Endometrial microvascular endothelial cells (primary cell): ENCODE measurements at regions not wholly inside any gene's neighbourhood (a gene's known extent, or its start where the extent isn't known, plus 50 kb on each side); places are given as distances from the start of the nearest gene placed in this dataset.
"Not testable (repeated sequence)": the region's sequence is repeated elsewhere in the genome, so short reads cannot be mapped to it uniquely, and the experiment has no call there.

Experiments used
- in situ Hi-C: cut with HindIII; loops from 2 replicates; pipeline ENCODE4 v1.10.0; 2017; ENCODE audit warnings: low sequenced_read_pairs, low pct_unique_long_range_greater_than_20kb; ENCODE audit errors: inconsistent ontology term

DNA sequence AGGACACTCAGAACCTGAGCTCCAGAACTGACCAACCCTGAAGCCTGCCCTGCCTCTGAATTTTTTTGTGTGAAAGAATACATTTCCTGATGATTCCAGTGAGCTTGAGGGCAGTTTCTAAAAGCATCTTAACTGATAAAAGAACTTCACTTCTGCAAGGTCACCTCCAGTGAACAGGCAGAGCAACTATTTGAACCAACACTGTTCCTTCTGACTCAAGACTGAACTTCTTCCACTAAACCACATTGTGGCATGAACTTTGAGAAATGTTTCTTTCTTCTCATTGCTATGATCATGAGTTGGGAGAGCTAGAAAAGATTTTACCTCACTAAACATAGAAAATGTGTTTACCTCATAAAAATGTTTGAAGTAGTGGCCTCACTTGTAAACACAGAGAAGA lies 83.8 kb upstream of the SERTAD2 start:
- in situ Hi-C loops: no loop called here

DNA sequence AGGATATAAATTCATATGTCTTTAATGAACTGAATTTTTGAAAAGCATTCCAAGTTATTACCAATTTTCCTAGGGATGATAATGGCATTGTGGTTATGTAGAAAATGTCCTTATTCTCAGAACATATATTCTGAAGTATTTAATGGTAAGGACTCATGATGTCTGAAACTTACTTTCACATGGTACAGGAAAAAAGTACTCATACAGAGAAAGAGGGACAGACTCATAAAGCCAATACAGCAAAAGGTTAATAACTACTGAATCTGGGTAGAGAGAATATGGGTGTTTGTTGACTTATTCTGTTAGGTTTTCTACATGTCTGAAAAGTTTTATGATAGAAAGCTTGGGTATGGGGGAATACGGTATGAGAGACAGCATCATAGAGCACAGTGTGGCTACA lies 84.3 kb upstream of the SERTAD2 start:
- in situ Hi-C loops: no loop called here

DNA sequence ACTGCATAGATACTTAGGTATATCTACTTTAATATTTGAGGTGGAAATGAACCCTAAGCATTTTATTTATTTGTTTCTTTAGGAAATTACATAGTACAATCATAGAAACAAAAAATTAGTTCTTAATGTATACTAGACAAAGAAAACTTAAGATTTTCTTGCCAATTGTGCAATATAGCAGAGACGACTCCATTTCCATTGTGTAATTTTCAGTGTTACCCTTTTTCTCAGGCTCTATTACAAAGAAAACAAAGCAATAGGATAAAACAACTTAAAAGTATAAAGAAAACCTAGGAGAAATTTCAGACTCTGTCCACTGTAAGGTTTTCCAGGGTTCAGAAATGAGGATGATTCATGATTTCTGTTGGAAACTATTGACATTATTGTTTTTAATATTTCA lies 89.0 kb upstream of the SERTAD2 start:
- in situ Hi-C loops: no loop called here

DNA sequence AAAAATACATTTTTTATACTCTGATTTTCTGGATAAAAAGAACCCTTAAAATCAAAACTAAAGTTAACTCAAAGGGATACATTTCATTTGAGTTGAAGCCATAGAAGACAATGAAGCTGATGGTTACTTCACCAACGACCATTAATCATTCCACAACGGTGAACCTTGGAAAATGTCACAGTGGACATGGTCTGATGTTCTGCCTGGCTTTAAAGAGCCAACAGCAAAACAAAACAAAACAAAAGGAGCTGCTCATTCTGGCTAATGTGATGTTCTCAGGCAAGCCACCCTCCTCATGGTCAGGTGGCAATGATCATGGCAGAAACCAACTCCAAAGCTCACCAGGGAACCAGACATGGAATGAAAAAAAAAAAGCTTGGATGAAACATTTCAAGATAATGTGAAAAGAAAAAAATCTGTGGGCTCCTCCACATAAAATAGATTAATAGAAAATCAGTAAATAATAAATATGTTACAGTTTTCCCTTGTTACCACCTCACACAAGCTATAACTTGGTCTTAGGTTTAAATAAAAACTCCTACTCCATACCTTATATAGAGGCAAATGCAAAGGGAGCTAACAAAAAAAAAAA lies 90.1 kb upstream of the SERTAD2 start:
- in situ Hi-C loops: no loop called here

DNA sequence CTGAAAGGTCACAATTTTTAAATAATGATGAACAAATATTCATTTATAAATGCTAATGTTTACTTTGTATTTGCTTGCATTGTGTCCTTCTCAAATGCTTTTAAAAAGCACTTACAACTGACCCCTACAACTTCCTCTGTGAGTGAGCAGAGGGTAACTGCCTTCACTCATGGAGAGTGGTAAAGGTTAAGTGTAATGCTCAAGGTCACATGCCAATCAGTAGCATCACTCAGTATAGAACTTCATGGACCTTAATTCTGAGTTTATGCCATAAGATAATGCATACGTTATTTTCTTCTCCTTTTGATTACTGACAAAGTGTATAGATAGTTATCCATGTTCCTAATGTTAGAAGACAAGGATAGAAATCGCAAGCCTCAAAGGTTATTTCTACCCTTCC lies 91.8 kb upstream of the SERTAD2 start:
- in situ Hi-C loops: no loop called here

DNA sequence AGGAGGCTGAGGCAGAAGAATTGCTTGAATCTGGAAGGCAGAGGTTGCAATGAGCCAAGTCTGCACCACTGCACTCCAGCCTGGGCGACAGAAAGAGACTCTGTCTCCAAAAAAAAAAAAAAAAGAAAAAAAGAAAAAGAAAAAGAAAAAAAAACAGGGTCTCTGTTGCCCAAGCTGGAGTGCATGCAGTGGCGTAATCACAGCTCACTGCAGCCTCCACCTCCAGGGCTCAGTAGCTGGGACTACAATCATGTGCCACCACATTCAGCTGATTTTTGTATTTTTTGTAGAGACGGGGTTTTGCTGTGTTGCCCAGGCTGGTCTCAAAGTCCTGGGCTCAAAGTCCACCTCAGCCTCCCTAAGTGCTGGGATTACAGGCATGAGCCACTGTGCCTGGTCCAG lies 94.0 kb upstream of the SERTAD2 start:
- in situ Hi-C loops: not testable (repeated sequence)

DNA sequence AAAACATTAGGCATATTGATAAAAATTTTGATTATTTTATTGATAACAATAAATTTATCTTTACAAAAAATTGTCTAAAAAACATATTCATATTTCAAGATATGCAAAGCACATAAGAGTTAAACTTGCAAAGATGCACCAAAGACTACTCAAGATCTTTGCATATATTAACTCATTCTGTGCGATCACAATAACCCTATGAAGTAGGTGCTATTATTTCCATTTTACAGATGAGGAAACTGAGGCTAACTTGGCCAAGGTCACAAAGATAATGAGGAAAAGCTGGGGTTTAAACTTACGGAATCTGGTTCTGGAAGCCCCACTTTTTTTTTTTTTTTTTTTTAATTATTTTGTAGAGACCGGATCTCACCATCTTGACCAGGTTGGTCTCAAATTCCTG lies 94.4 kb upstream of the SERTAD2 start:
- in situ Hi-C loops: no loop called here

DNA sequence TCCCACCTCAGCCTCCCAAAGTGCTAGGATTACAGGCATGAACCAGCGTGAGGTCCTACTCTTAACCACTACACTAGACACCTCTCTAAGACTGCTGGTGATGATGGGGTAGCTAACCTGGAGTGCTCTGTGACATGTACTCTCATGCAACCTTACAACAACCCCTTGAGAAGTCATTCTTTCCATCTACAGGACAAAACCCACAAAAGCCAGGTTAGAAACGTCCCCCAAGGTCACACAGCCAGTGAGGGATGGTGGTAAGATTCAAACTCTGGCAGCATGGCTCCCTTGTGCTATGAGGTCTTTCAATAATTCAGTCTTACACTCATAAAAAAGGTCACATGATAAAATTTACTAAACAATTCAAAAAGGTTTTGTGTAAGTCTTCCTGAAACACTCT lies 94.8 kb upstream of the SERTAD2 start:
- in situ Hi-C loops: no loop called here

DNA sequence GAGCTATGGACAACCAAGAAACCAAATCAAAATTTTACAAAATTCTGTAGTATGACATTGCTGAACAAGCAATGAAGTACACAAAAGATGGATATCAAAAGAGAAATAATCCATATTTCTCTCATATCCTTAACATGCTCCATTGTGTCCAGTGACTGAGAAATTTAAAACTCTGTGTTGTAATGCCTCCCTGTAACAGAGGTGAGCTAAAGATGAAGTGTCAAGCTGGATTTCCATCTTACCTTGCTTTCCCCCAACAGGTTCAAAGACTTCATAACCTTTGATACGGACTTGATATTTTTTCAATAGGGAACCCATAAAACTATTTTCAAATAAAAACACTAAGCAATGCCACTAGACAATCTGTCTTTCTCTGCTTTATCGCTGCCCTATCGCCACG lies 95.7 kb upstream of the SERTAD2 start:
- in situ Hi-C loops: no loop called here

DNA sequence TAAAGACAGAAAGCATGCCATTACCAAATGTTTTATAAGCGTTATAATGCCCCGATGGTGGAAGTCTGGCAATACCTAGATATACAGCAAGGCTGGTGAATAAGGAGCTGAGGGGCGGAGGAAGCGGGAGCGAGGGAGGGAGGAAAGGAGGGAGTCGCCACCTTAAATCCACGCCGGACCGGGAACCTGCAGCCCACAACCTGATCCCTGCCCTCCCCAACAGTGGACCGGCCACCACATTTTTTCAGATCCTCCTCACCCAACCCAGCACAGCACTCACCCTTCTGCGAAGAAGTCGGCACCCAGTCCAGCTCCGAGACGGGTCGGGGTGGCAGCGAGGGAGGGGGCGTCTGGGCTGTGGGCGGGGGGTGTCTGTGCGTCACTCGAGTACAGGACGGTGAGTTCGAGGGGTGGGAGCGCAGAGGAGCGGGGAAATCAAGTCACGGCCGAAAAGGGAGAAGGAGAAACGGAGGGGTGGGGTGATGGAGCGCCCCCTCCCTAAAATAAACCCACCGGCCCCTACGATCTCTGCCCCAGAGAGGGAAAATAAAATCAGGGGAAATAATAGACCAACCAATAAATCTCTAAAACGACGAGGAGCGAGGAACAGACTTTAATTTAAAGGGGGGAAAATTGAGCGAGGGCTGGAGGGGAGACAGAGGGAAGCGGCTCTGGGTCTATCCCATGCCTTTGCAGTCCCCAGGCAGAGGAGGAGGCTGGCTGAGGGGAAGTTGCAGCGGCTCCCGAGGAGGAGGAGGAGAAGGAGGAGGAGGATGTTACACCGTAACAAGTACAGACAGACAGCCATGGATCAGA lies 96.5 kb upstream of the SERTAD2 start:
- in situ Hi-C loops: no loop called here

DNA sequence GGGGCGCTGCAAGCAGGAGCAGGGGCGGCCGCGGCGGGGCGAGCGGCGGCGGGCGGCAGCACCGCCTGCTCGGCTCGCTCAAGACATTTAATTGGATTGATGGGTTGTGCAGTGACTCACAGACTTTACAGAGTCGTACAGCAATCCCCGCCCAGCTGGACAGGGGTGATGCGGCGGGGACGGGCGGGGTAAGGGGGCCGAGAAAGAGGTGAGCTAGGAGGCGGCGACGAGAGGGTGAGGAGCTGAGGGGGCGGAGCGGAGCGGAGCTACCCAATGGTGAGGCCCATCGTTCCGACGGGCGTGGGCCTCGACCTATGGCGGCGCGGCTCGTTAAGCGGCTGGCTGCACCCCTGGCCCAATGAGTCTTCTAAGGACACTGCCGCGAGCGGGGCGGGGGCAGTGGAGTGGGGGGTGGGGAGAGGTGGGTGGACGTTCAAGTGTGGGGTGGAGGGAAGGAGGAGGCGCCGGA lies 97.1 kb upstream of the SERTAD2 start:
- in situ Hi-C loops: no loop called here

DNA sequence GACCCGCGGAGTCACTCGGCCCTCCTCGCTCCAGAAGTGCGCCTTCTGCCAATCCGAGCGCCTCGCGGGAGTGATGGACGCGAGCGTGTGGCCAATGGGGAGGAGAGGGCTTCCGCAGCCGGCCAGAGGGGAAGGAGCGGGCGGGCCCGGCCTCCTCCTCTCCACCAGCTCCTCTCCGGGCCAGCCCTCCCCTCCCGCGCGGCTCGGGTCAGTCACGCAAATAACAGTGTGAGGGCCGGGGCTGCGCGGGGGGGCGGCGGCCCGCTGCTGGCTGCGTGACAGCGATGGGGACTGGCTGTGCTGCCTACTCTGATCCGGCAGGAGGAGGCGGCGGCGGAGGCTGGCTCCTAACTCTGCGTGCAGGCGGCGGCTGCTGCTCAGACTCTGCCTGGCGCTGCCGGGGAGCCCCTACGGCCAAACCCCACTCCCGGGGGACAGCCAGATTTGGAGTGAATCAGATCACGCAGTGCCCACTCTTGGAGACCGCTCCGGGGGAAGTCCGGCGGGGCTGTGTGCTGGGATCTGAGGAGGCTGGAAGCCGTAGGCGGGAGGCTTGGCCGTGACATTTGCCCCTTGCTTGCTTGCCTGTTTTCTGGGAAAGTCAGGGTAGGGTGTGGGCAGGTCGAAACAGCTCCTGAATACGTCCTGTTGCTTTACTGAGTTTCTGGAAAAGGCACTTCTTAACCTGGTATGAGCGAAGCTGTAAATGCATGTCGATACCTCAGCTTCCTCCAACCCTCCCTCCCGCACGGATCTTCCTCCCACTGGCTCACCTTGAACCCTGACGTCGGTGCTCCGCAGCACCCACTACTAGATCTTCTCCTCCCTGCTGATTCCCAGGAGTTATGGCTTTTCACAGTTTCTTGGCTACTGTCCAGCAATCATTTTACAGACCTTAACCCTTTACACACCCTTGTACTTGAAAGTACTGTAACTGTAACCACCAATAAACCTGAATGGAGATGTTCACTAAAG lies 97.9 kb upstream of the SERTAD2 start:
- in situ Hi-C loops: no loop called here

DNA sequence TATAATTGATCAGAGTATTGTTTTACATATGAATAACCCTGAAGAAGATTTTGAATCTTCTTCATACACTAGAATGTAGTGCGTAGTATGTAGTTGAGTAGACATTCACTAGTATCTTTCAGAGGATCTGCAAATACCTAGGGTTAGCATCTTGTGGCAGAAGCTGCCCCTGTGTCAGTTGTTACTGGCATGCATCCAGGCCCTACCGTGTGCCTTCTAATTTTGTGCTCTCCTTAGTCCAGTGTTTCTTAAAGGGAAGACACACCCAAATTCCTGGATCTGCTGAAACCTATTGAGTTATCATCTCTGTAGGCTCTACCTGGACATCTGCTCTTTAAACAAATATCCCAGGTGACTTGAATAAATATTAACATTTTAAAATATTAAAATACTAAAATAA lies 99.7 kb upstream of the SERTAD2 start:
- in situ Hi-C loops: no loop called here

DNA sequence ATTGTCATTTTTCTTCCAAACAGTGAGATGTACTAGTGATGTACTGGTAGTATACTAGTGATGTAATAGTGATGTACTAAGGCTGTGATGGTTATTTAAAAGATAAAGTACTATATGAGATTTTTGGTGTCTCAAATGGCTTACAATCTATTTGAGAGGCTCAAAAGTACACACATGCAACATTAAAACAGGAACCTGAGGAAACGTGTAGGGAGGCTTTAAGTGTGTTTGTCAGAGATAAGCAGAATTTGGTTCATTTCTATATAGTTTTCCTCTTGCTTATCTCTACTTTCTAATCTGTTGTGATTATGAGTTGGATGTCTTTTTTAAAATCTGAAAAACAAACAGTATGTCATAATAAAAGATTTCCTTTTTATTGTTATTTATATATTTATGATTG lies 100.9 kb upstream of the SERTAD2 start:
- in situ Hi-C loops: no loop called here

DNA sequence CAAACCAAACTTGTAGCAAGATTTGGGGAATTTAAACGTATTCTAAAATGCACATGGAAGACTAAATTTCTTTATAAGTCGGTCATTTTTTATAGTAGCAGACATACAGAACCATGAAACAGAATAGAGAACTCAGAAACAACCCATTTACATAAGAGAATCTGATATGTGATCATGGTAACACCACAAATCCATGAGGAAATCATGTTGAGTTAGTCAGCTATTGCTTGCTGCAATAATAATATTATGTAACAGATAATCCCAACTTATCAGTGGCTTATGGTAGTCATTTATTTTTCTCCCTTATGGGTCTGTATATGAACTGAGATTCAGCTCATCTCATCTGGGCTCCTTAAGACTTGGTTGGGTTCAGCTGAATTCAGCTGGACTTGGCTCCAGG lies 103.4 kb upstream of the SERTAD2 start:
- in situ Hi-C loops: no loop called here

DNA sequence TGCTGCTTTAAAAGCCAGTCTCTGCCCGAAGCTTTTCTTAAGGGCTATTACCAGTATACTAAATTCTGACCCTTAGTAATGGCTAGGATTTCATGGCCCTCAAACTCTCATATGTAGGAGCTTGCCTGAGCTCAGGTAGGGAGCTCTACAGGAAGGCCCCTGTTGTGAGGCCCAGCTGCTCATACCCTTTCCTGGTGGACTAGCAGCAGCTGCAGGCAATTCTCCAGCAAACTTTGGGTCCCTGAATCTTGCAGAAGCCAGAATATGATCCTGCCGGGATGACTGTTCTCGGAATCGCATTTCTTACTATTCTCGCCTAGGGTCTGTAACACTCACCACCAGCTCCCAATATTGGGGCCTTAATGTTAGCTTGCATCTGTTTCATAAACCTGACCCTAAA lies 106.4 kb upstream of the SERTAD2 start:
- in situ Hi-C loops: no loop called here

DNA sequence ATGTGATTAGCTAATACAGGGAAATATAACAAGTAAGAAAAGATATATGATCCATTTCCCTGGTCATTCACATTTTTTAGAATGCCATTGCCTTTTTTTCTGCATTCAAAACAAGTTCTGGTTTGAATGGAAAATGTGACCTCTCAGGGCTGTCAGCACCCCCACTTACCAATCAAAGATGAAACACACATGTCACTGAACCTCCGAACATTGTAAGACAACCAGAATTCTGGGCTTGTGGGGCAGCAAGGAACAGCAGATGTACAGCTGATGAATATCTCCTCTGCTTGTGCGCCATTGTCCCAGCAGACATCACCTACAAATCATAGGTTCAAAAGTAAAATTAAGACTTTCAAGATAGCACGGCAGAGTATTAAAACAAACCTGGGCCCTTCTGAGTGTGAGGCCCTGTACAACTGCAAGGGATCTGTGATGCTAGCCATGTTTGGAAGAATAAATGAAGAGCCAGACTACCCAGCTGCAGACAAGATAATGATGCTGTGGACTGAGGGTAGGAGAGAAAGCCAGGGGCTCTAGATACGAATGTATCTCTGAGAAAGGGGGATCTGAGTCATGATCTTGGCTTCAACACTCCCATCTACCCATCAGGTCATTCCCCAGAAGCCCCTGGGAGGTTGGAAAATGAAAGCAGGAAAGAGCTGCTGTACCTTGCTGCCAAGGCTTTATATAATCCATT lies 108.7 kb upstream of the SERTAD2 start:
- in situ Hi-C loops: no loop called here

DNA sequence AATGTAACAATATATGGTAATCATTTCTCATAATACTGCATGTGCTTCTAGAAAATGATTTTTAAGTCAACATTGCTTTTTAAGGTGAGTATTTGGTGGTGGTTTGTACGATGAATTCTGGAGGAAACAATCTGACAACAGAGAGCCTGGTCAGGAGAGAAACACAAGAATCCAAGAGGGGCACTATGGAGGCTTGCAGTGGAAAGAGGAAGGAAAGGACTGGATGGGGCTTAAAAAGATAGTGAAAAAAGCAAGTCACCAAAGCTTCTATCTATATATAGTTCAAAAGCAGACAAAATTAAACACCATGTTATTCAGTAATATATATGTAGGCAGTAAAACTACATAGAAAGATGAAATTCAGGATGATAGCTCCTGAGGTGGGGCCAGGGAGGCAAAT lies 109.4 kb upstream of the SERTAD2 start:
- in situ Hi-C loops: no loop called here

DNA sequence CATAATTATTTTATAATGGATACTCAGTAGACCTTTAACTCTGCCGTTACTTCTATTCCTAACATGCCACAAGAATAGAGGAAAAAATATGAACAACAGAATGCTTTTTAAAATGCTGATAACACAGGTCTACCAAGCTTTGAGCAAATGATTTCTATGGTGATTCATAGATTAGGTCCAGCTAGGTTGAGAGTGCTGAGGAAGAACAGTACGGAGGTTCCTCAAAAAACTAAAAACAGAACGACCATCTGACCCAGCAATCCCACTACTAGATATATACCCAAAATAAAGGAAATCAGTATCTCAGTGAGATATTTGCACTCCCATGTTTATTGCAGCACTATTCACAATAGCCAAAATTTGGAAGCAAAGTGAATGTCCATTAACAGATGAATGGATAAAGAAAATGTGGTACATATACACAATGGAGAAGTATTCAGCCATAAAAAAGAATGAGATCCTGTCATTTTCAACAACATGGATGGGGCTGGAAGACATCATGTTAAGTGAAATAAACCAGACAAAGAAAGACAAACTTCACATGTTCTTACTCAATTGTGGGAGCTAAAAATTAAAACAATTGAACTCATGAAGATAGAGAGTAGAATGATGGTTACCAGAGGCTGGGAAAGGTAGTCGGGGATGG lies 111.6 kb upstream of the SERTAD2 start:
- in situ Hi-C loops: no loop called here
